ENCODE measurements at regions not wholly inside any gene's neighbourhood (a gene's known extent, or its start where the extent isn't known, plus 50 kb on each side); places are given as distances from the start of the nearest gene placed in this dataset.

GRCh38 chr13:40329781-40330485, 336.5 kb downstream of the FOXO1 start:
- TF ChIP-seq, protein P1, sequence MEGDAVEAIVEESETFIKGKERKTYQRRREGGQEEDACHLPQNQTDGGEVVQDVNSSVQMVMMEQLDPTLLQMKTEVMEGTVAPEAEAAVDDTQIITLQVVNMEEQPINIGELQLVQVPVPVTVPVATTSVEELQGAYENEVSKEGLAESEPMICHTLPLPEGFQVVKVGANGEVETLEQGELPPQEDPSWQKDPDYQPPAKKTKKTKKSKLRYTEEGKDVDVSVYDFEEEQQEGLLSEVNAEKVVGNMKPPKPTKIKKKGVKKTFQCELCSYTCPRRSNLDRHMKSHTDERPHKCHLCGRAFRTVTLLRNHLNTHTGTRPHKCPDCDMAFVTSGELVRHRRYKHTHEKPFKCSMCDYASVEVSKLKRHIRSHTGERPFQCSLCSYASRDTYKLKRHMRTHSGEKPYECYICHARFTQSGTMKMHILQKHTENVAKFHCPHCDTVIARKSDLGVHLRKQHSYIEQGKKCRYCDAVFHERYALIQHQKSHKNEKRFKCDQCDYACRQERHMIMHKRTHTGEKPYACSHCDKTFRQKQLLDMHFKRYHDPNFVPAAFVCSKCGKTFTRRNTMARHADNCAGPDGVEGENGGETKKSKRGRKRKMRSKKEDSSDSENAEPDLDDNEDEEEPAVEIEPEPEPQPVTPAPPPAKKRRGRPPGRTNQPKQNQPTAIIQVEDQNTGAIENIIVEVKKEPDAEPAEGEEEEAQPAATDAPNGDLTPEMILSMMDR (conservative IDR thresholded peaks at IDR 0.05; ENCODE audit: low read length), result no peak
- TF ChIP-seq EZH2phosphoT487 (IDR thresholded peaks at IDR 0.05; ENCODE audit: borderline replicate concordance, low read depth, low read length), result no peak
